GM18520 (cell line): ENCODE measurements at regions not wholly inside any gene's neighbourhood (a gene's known extent, or its start where the extent isn't known, plus 50 kb on each side); places are given as distances from the start of the nearest gene placed in this dataset.

Experiments used
- ATAC-seq: cut with Tn5 transposase; IDR thresholded peaks from one replicate; pipeline ENCODE4 v1.9.1; 2021; ENCODE audit not compliant: unreplicated experiment

DNA sequence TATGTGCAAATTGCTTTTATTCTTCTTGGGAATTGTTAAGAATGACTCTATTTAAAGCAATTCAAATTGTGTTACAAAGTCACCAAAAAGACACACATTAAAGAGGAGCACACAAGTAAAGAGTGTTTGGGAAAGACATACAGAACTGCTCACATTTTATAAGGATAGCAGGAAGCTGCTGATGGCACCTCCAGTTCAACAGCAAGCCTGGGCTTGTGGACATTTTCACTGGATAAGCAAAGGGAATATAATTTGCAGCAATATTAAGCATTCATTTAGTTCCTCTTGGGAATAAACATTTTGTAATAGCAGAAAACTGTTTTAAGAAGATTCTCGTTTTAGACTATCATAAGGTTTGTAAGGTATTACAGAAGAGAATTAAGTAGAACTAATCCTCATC, 1271.9 kb downstream of the ZPLD1 start:
- no peak for ATAC-seq

DNA sequence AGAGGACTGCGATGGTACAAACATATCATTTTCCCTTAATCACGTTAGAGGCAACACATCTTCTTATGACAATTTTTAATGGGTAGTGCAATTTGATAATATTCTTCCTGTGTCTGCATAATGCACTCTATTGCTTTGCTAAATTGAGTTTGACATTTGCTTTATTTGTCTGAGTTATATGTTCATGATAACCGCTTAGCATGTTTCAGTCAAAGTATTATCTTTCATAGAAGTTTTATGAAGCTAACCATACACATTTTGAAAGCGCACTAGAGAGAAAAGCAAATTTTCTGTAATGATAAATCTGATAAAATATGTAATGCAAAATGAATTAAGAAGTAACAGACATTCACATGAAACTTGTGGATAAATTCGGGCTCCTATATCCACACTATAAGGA, 1276.9 kb downstream of the ZPLD1 start:
- no peak for ATAC-seq

DNA sequence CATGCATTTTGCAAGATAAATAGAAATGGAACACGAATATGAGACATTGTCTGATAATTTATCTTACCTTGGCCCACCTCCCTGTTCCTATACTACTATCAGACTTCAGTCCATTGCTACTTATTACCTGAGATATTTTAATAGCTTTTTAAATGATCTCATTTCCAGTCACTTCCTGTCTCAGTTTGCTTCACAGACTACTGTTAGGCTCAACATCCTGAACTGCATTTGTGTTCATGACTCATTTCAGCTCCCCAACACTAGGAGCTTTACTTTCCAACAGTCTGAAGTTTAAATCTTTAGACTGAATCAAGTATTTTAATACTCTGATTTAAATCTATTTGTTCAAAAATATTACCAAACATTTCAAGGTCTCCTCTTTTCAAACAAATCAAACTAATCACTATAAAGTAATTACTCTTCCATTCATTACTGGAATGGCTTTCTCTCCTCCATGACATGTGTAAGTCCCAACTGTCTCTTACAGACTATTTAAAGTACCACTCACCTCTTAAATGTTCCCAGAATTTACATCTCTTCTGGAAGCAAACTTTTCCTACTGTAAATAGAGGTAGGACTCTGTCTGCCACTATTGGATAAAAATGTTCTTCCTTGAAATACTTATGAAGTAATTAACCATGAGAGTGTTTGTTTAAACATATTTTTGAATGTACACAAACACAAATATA, 1277.6 kb downstream of the ZPLD1 start:
- no peak for ATAC-seq

DNA sequence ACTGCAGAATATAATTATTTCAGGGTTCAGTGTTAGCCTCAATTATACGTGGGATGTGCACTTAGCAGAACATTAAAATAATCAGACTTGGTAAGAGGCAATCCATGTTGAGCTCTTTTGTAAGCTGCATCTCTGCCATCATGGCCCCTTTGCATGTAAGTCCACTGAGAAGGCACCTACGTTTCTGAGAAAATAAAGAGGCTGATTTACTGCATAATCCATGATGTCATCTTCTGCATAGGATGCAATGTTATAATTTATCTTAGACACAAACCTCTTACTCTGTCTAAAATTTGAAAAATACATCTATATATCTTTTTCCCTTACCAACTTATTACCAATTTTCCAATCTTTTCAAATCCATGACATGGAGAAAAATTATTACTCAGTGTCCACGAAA, 1294.7 kb downstream of the ZPLD1 start:
- no peak for ATAC-seq

- no peak for ATAC-seq
These were observed 1295.9 kb downstream of the ZPLD1 start for GRCh38 chr3:103730744-103731143.

- ATAC-seq: no peak
These were observed 1318.2 kb downstream of the ZPLD1 start for GRCh38 chr3:103752986-103753385.

- ATAC-seq: no peak
These were observed 1332.8 kb downstream of the ZPLD1 start for GRCh38 chr3:103767635-103768034.

DNA sequence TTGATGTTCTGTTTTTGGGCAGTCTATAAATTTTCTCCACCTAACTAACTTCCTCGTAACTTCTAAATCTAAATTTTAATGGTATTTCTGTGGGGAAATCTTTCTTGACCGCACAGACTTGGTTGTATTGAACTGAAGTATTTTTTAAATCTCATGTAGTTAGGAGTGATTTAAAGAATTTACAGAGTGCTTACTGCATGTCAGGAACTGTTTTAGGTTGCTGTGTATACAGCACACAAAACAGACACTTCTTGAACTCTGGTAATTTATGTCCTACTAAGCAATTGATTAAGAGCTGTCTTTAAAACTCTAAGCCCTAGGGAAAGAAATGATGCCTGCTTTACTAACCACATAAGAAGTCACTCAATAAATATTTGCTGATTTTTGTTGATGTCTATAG, 1350.2 kb downstream of the ZPLD1 start:
- no peak for ATAC-seq

DNA sequence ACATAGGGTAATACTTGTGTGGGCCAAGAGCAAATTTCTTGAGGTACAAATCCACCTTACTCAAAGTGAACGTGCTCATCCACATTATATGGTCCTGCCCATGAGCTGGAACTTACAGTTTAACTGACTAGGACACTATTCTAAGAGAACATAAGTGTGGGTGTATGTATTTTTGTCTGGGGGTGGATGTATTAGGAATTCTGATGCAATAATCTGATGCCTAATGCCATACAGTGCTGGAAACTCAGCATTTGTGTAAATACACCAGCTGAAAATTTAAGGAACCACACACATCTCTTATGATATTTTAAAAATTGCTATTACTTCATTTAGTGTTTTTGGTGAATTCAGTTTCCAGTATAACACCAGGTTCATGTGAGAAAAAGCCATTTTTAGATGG, 1350.7 kb downstream of the ZPLD1 start:
- no peak for ATAC-seq

- no peak for ATAC-seq
These were observed 1351.5 kb downstream of the ZPLD1 start for GRCh38 chr3:103786296-103786695.

DNA sequence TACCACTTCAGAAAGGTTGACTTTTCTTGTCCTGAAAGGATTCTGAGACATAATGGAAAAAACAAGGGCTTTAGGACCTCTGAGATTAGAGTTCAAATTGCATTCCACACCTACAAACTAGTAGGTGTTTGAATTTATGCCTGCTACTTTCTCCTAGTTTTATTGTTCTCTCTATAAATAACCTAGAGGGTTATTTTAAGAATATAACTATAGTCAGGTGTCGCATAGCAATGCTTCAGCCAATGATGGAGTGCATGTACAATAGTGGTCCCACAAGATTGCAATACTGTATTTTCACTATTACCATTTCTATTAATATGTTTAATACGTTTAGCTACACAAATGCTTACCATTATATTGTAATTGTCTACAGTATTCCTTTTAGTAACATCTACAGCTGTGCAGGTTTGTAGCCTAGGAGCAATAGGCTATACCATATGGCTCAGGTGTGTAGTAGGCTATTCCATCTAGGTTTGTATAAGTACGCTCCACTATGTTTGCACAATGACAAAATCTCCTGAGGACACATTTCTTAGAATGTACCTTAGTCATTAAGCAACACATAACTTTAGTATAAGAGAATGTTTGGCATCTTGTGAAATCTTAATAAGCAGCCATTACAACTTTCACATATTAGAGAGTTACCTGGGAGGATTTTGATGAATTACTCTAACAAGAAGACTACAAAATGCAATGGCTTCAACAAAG, 1352.5 kb downstream of the ZPLD1 start:
- no peak for ATAC-seq

- no peak for ATAC-seq
These were observed 1353.1 kb downstream of the ZPLD1 start for GRCh38 chr3:103787879-103788278.

DNA sequence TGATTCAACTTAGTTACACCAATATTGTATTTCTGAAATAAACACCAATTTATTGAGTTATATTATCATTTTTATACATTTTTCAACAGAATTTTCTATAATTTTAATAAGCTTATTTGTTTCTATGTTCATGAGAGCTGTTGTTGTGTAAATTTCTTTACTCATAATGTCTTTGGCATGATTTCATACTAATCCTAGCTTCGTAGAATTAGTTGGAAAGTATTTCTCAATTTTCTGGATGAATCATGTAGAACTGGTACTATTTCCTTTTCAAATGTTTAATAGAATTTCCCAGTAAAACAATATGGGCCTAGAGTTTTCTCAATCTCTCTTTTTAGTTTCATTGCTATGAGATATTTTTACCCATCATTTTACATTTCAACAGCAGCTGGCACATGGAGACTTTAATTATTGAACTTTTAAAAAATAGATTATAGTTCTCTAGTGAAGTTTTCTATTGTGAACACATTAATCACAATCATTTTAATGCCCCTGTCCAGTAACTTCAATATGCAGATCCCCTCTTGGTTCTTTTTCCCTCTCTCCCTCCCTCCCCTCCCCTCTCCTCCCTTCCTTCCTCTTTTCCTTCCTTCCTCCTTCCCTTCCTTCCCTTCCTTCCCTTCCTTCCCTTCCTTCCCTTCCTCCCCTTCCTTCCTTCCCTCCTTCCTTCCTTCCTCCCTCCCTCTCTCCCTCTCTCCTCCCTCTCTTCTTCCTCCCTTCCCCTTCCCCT, 1357.1 kb downstream of the ZPLD1 start:
- ATAC-seq: no peak

GRCh38 chr3:103794656-103795055, 1359.8 kb downstream of the ZPLD1 start:
- ATAC-seq: no peak

DNA sequence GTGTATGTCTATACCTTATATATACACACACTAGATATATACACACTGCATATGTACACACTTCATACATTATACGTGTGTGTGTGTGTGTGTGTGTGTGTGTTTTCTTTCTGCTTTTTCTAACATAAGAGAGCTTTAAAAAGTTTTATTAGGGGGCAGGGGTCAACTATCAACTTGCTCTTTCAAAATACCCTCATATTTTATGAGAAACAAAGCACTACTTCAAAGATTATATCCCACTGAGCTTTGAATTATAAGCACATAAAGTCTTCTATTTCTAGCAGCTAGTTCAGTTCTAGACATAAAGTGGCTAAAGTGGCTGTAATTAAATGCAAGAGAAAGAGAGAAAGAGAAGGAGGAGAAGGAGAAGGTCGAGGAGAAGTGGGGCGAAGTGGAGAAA, 1361.3 kb downstream of the ZPLD1 start:
- no peak for ATAC-seq

DNA sequence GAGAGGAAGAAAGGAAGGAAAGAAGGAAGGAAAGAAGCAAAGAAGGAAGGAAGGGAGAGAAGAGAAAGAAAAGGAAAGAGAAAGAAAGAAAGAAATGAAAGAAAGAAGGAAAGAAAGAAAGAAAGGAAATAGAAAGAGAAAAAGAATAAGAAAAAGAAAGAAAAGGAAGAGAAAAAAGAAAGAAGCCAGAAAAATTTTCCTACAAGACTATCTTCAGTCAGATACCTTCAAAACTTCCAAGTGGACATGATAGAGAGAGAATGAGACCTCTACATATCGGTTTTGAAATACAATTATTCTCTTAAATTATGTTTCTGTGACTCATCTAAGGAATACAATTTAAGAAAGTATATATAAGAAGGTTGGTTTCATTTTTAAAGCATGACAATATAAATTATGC, 1369.0 kb downstream of the ZPLD1 start:
- ATAC-seq: no peak

GRCh38 chr3:103810167-103810566, 1375.4 kb downstream of the ZPLD1 start:
- ATAC-seq: no peak

- ATAC-seq: no peak
These were observed 1379.1 kb downstream of the ZPLD1 start for GRCh38 chr3:103813955-103814354.

GRCh38 chr3:103818398-103818797, 1383.6 kb downstream of the ZPLD1 start:
- ATAC-seq: no peak

DNA sequence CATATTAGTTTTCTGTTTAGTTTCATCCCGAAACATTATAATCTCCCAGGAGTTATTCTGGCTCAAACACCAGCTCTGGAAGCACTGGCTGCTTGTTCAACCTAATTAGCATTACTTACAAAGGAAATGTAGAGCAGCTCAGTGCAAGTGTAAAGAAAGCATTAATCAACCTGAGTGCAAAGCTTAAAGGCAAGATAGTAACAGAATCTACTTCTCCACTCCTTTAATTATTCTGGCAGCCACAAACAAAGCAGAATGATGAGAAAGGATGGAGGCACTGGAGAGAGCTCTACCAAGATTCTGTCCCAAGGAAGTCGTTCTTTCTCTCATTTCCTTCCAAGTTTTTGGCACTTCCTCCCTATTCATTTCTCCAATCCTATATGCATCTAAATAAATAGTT, 1384.0 kb downstream of the ZPLD1 start:
- no peak for ATAC-seq

- ATAC-seq: no peak
These were observed 1390.8 kb downstream of the ZPLD1 start for GRCh38 chr3:103825586-103825985.

DNA sequence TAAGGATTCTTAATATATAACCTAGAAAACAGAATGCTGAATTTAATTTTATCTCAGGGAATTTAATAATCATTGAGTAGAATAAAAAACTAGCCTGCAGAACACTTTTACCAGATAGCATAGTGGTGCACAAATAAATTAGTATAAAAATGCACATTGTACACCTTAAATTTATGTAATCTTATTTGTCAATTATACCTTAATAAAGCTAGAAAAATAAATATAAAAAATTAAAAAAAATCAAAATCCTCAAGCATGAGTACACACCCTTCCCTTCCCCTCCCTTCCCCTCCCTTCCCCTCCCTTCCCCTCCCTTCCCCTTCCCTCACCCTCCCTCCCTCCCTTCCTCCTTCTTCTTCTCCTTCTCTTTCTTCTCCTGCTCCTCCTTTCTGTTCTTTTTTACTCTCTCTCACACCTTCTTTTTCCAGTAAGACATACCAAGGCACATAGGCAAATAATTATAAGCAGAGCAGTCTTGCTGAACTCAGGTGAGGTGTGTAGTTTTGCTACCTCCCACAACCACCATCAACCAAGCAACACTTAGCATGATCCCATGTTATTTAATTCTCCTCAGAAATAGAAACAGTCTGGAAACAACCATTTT, 1395.0 kb downstream of the ZPLD1 start:
- no peak for ATAC-seq
